ENCODE measurements at regions not wholly inside any gene's neighbourhood (a gene's known extent, or its start where the extent isn't known, plus 50 kb on each side); places are given as distances from the start of the nearest gene placed in this dataset.

GRCh38 chr4:23972805-23973204 lies 83.0 kb upstream of the PPARGC1A start:
- no peak overlapping the region for H3K4me3 Mint-ChIP-seq
- H3K4me2 ChIP-seq (replicated peaks; ENCODE audit: extremely low read depth, low read length, poor library complexity, severe bottlenecking): no peak overlapping the region
- no peak overlapping the region for H3K27ac Mint-ChIP-seq
- no peak overlapping the region for H3K4me3 ChIP-seq (replicated peaks in 1 of 3; ENCODE audit: low read depth in 2 of 3, low read length in 3 of 3)
- peaks cover 0 to 5% (median 2%) of the 10 kb centered on the region in 3 donors for H3K27me3 Mint-ChIP-seq (ENCODE audit: low read depth in 3 of 3)
- H3K9ac ChIP-seq (ENCODE audit: insufficient read depth, low read length, poor library complexity, severe bottlenecking): no peak overlapping the region
- no CpG with 5 or more reads among the region's 3 CpGs for WGBS (ENCODE audit: insufficient coverage)
- H3K9me3 Mint-ChIP-seq: peaks cover 0 to 2% (median 0%) of the 10 kb centered on the region in 7 donors
- no peak for DNase-seq
- H3K79me2 ChIP-seq (ENCODE audit: insufficient read depth, low read length): no peaks in the 10 kb centered on the region
- no peaks in the 10 kb centered on the region for H3K9me3 ChIP-seq (replicated peaks in 1 of 2; ENCODE audit: control insufficient read depth in 1 of 2, insufficient read depth in 1 of 2, low read length in 2 of 2)
- H3K4me1 Mint-ChIP-seq: no peaks in the 10 kb centered on the region
- no peak overlapping the region for H2AFZ ChIP-seq (ENCODE audit: insufficient read depth, low read depth, low read length, poor library complexity, severe bottlenecking)
- H3K4me1 ChIP-seq (ENCODE audit: control insufficient read depth in 1 of 2, insufficient read depth in 2 of 2, low read length in 2 of 2): no peaks in the 10 kb centered on the region
- intact Hi-C loops (cut with micrococcal nuclease): no loop called here
- no peaks in the 10 kb centered on the region for H3K36me3 Mint-ChIP-seq
- peaks cover 0 to 2% of the 10 kb centered on the region in 2 donors for H3K27me3 ChIP-seq (ENCODE audit: control insufficient read depth in 2 of 2, insufficient read depth in 2 of 2, low read length in 2 of 2)
- H4K20me1 ChIP-seq (ENCODE audit: insufficient read depth, low read length): no peaks in the 10 kb centered on the region
- no peak overlapping the region for H3K27ac ChIP-seq (ENCODE audit: low read depth in 1 of 2, low read length in 2 of 2)
- H3K36me3 ChIP-seq (replicated peaks in 1 of 2; ENCODE audit: control insufficient read depth in 1 of 2, insufficient read depth in 2 of 2, low read length in 2 of 2): no peaks in the 10 kb centered on the region
- TF ChIP-seq, protein P1, sequence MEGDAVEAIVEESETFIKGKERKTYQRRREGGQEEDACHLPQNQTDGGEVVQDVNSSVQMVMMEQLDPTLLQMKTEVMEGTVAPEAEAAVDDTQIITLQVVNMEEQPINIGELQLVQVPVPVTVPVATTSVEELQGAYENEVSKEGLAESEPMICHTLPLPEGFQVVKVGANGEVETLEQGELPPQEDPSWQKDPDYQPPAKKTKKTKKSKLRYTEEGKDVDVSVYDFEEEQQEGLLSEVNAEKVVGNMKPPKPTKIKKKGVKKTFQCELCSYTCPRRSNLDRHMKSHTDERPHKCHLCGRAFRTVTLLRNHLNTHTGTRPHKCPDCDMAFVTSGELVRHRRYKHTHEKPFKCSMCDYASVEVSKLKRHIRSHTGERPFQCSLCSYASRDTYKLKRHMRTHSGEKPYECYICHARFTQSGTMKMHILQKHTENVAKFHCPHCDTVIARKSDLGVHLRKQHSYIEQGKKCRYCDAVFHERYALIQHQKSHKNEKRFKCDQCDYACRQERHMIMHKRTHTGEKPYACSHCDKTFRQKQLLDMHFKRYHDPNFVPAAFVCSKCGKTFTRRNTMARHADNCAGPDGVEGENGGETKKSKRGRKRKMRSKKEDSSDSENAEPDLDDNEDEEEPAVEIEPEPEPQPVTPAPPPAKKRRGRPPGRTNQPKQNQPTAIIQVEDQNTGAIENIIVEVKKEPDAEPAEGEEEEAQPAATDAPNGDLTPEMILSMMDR (IDR thresholded peaks at IDR 0.05): no peak

DNA sequence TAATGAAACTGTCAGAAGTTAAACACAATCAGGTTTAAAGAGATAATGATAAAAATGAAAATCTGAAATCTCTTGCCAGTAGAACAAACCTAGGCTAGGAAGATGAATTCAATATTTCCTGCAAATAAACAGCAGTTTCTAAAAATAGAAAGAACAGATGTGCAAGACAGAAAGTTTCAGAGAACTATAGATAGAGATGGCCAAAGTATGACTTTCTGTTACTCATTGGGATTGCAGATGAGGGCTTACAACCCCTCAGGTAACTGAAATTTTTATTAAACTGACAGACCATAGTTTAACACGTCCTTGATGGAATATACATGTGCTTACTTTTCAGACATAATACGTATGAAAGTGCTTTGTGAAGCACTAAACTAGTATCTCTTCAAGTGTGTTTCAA lies 82.3 kb upstream of the PPARGC1A start:
- no peaks in the 10 kb centered on the region for H4K20me1 ChIP-seq (ENCODE audit: insufficient read depth, low read length)
- Mint-ChIP-seq H3K27ac (no peak overlapping the region), H3K27me3 (ENCODE audit: low read depth in 3 of 3) (peaks cover 0 to 5% (median 2%) of the 10 kb centered on the region in 3 donors), H3K36me3 (no peaks in the 10 kb centered on the region), H3K4me1 (no peaks in the 10 kb centered on the region), H3K4me3 (no peak overlapping the region), H3K9me3 (peaks cover 0 to 2% (median 0%) of the 10 kb centered on the region in 7 donors)
- no peaks in the 10 kb centered on the region for H3K36me3 ChIP-seq (replicated peaks in 1 of 2; ENCODE audit: control insufficient read depth in 1 of 2, insufficient read depth in 2 of 2, low read length in 2 of 2)
- no CpG with 5 or more reads among the region's 2 CpGs for WGBS (ENCODE audit: insufficient coverage)
- intact Hi-C loops (cut with micrococcal nuclease): no loop called here
- H2AFZ ChIP-seq (ENCODE audit: insufficient read depth, low read depth, low read length, poor library complexity, severe bottlenecking): no peak overlapping the region
- peaks cover 0 to 2% of the 10 kb centered on the region in 2 donors for H3K27me3 ChIP-seq (ENCODE audit: control insufficient read depth in 2 of 2, insufficient read depth in 2 of 2, low read length in 2 of 2)
- no peak overlapping the region for H3K27ac ChIP-seq (ENCODE audit: low read depth in 1 of 2, low read length in 2 of 2)
- no peak overlapping the region for H3K4me3 ChIP-seq (replicated peaks in 1 of 3; ENCODE audit: low read depth in 2 of 3, low read length in 3 of 3)
- H3K9ac ChIP-seq (ENCODE audit: insufficient read depth, low read length, poor library complexity, severe bottlenecking): no peak overlapping the region
- DNase-seq: no peak
- H3K79me2 ChIP-seq (ENCODE audit: insufficient read depth, low read length): no peaks in the 10 kb centered on the region
- TF ChIP-seq, protein P1 (IDR thresholded peaks at IDR 0.05): no peak
- no peak overlapping the region for H3K4me2 ChIP-seq (replicated peaks; ENCODE audit: extremely low read depth, low read length, poor library complexity, severe bottlenecking)
- H3K4me1 ChIP-seq (ENCODE audit: control insufficient read depth in 1 of 2, insufficient read depth in 2 of 2, low read length in 2 of 2): no peaks in the 10 kb centered on the region
- no peaks in the 10 kb centered on the region for H3K9me3 ChIP-seq (replicated peaks in 1 of 2; ENCODE audit: control insufficient read depth in 1 of 2, insufficient read depth in 1 of 2, low read length in 2 of 2)

All from CD14-positive monocyte (primary cell).